AG09319 (cell line): ENCODE measurements at regions not wholly inside any gene's neighbourhood (a gene's known extent, or its start where the extent isn't known, plus 50 kb on each side); places are given as distances from the start of the nearest gene placed in this dataset.
"Not testable (repeated sequence)": the region's sequence is repeated elsewhere in the genome, so short reads cannot be mapped to it uniquely, and the experiment has no call there.

Experiments
- DNase-seq: peaks from one replicate; pipeline ENCODE4 v3.0.0-alpha.2; 2010; ENCODE audit warnings: low read depth; ENCODE audit errors: extremely low read depth
- TF ChIP-seq, protein P1 (sequence below): IDR thresholded peaks from 2 replicates; pipeline ENCODE4 v1.5.1; 2011; ENCODE audit warnings: low read depth, mild to moderate bottlenecking, inconsistent platforms, low read length, moderate library complexity

DNA sequence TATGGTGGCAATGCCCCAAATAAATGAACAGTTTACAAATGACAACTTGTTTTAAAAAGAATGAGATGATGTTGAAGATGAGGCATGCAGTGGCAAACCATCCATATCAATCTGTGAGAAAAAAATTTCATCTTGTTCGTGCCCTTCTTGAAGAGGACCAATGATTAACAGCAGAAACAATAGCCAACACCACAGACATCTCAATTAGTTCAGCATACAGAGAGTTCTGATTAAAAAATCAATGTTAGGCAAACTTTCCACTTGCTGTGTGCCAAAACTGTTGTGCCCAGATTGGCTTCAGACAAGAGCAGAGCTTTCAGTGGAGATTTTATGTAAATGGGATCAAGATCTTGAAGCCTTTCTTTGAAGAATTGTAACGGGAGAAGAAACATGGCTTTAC, 329.9 kb downstream of the BMP4 start:
- TF ChIP-seq, protein P1, sequence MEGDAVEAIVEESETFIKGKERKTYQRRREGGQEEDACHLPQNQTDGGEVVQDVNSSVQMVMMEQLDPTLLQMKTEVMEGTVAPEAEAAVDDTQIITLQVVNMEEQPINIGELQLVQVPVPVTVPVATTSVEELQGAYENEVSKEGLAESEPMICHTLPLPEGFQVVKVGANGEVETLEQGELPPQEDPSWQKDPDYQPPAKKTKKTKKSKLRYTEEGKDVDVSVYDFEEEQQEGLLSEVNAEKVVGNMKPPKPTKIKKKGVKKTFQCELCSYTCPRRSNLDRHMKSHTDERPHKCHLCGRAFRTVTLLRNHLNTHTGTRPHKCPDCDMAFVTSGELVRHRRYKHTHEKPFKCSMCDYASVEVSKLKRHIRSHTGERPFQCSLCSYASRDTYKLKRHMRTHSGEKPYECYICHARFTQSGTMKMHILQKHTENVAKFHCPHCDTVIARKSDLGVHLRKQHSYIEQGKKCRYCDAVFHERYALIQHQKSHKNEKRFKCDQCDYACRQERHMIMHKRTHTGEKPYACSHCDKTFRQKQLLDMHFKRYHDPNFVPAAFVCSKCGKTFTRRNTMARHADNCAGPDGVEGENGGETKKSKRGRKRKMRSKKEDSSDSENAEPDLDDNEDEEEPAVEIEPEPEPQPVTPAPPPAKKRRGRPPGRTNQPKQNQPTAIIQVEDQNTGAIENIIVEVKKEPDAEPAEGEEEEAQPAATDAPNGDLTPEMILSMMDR, result no peak
- no peak for DNase-seq

DNA sequence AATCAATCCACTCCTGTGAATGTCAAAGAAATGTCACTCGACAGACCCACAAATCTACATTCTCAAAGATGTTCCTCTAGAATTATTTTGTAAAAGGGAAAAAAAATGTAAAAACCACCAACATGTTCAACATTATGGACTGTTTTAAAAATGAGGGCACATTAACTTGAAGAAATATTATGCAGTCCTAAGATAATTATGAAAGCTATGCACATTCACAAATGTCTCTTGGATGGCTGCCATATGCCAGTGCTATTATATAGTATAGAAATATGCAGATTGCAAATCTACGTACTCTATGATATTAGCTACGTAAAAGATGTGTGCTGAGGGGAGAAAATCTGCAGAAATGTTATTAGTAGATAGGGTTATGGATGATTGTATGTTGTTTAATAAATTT, 334.2 kb downstream of the BMP4 start:
- TF ChIP-seq, protein P1, result no peak
- DNase-seq, result no peak

DNA sequence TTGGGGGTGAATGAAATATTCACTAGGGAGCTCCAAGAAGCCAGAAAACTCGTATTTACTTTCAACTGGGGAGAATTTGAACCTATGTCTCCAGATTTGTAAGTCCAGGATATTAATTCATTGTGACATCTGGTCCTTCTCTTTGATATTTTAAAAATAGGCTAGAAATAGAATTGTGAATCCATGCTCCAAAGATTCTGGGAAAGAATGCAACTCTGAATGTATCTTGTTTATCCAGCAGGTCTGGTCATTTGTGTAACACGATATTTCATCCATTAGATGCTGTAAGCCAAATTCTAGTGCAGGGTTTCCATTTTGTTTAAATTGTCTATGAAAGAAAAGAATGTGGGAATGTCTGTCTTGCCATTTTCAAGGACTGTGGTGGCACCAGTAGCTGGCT, 334.7 kb downstream of the BMP4 start:
- no peak for DNase-seq
- TF ChIP-seq, protein P1, result no peak

DNA sequence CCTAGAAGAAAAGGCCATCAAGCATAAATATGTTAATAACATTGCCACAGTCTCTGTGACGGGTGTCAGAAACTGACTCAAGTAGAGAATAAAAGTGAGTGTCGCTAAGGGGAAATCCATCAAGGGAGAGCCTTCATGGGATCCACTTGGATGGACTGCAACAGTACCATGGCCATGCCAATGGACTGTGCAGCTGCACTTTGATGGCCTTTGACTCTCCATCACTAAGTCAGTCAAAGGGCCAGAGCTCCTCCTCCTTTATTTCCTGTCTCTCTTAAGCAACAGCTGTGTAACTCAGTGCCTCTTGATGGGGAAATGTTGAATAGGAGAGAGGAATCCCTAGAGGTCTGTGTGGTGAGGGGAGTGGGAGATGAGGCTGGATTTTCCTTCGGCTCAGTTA, 335.2 kb downstream of the BMP4 start:
- TF ChIP-seq, protein P1, result no peak
- no peak for DNase-seq

DNA sequence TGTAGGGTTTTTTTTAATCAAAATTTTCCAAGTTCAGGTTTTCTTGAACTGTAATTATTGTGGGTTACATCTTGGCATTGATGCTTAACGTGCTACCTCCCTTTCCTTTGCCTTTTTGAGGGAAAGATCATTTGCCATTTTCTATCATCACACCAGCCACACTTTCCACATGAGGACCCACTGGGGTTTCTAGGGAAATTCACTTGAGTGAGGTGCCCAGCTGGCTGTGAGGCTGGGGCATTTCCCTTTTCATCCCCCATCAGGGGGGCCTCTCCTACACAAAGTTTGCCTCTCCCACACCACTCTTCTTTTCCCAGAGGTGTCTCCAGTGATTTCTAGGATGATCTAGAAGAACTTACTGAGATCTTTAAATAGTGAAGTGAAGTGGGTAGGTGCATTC, 335.7 kb downstream of the BMP4 start:
- DNase-seq, result no peak
- TF ChIP-seq, protein P1, result no peak

DNA sequence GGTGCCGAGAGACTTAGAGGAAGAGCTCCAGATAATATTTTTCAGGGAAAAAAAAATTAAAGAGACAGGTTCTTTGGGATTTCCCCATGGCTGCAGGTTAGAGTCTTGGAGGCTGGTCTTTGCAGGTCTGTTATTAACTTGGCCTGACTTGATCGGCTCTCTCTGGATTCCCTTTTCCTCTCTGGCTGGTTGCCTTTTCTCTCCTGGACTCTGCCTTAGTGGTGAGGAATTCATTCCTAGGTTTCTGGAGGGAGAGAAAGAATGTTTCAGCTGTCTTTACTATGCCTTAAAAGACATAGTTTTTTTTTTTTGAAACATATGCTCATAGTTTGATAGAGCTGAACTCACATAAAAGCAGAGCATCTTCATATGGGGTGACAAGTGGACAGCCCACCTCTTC, 336.3 kb downstream of the BMP4 start:
- no peak for DNase-seq
- TF ChIP-seq, protein P1, result no peak

DNA sequence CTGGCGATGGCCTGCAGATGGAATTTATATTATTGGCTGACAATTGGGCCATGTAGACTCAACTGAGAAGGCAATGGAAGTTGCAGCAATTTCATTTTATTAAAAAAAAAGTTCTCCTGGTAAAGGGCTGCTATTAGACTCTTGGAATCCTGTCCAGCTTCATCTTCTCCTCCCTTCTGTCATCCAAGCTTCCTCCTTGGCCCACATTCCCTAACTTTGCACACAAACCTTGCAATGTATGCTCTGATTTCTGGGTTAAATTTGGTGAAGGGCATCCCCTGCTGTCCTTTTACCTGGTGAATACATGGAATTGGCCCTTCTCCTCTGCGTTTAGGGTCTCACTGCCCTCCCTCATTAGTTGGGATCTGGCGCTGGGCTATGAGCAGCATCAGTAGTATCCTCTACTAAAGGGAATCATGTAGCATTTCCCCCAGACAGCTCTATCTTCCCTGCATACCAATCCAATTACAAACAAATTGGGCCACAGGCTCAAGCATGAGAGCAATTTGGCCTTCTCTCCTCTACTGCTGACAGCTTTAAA, 336.9 kb downstream of the BMP4 start:
- no peak for DNase-seq
- TF ChIP-seq, protein P1, result no peak

DNA sequence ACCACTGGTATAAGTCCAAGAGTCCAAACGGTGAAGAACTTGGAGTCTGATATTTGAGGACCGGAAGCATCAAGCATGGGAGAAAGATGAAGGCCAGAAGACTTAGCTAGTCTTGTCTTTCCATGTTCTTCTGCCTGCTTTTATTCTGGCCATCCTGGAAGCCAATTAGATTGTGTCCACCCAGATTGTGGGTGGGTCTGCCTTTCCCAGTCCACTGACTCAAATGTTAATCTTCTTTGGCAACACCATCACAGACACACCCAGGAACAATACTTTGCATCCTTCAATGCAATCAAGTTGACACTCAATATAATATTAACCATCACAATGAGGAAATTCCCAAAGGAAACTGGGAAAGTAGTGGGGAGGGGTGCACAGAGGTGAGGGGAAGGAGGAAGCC, 340.1 kb downstream of the BMP4 start:
- DNase-seq, result not testable (repeated sequence)
